ENCODE measurements at regions not wholly inside any gene's neighbourhood (a gene's known extent, or its start where the extent isn't known, plus 50 kb on each side); places are given as distances from the start of the nearest gene placed in this dataset.
"Not testable (repeated sequence)": the region's sequence is repeated elsewhere in the genome, so short reads cannot be mapped to it uniquely, and the experiment has no call there.

GRCh38 chr15:47885920-47886319 is 168.6 kb downstream of the SEMA6D start:
- Histone ChIP-seq H3K27ac (ENCODE audit: low read length) (no peak overlapping the region), H3K4me1 (ENCODE audit: control insufficient read depth, insufficient read depth, low read length) (no peaks in the 10 kb centered on the region), H3K36me3 (ENCODE audit: control insufficient read depth in 2 of 2, insufficient read depth in 2 of 2, low read length in 2 of 2) (no peaks in the 10 kb centered on the region), H3K4me3 (ENCODE audit: low read length in 2 of 2) (no peak overlapping the region), H3K27me3 (ENCODE audit: control insufficient read depth in 1 of 2, insufficient read depth in 2 of 2, low read length in 2 of 2) (no peaks in the 10 kb centered on the region), H3K9me3 (ENCODE audit: control insufficient read depth in 2 of 2, low read length in 2 of 2) (no peaks in the 10 kb centered on the region), H3K9ac (ENCODE audit: low read length in 2 of 2) (no peak overlapping the region)

DNA sequence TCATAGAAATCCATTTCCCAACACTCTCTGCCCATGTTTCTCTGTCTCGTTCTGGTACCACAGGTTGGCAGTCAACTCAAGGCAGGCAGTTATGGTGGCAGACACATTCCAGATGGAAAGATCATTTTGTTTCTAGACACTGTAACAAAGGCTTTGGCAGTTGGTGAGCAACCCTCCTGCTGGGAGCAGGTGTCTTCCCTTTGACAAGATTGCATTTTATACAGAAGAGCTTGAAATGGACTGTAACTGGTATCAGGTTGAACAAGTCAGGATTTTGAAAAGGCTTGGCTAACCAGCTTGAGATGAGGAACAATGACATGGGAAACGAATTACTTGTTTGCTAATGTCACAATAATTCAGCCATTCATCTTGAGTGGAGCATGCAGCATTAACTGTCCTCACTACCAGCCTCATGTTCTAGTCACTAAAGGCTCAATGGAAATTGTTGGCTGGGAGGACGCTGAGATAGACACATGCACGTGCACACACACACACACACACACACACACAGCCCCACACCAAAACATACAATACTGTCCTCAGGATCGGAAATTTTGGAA is 170.0 kb downstream of the SEMA6D start:
- Histone ChIP-seq H3K9ac (ENCODE audit: low read length in 2 of 2) (no peak overlapping the region), H3K27ac (ENCODE audit: low read length) (no peak overlapping the region), H3K9me3 (ENCODE audit: control insufficient read depth in 2 of 2, low read length in 2 of 2) (no peaks in the 10 kb centered on the region), H3K4me3 (ENCODE audit: low read length in 2 of 2) (no peak overlapping the region), H3K4me1 (ENCODE audit: control insufficient read depth, insufficient read depth, low read length) (no peaks in the 10 kb centered on the region), H3K36me3 (ENCODE audit: control insufficient read depth in 2 of 2, insufficient read depth in 2 of 2, low read length in 2 of 2) (no peaks in the 10 kb centered on the region), H3K27me3 (ENCODE audit: control insufficient read depth in 1 of 2, insufficient read depth in 2 of 2, low read length in 2 of 2) (no peaks in the 10 kb centered on the region)

DNA sequence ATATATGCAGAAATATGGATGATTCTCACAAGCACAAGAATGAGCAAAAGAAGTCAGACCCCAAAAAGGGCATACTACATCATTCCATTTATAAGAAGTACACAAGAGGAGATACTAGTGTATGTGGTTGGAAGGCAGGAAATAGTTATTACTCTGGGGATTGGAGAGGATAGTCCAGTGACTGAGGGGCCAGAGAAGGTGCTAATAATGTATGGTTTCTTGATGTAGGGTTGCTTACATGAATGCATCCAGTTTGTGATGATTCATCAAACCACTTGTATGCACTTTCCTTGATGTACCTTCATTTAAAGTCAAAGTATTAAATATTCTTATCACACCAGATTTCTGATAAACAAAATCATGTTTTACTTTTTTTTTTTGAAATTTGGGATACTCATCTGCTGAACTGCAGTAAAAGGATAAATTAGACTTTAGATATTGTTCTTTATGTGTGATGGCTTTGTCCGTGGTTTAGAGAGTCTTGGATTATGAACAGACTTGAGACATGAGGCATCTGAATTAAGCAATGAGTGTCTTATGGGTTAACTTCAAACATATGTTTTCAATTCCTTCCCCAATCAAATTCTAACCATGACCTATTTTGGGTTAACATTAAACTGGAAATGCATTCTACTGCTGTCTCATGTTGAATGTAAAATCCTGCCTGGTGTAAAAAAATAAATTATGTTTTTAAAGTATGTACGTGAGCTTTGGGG is 171.2 kb downstream of the SEMA6D start:
- no peak overlapping the region for H3K27ac ChIP-seq (ENCODE audit: low read length)
- no peaks in the 10 kb centered on the region for H3K4me1 ChIP-seq (ENCODE audit: control insufficient read depth, insufficient read depth, low read length)
- no peak overlapping the region for H3K9ac ChIP-seq (ENCODE audit: low read length in 2 of 2)
- H3K27me3 ChIP-seq (ENCODE audit: control insufficient read depth in 1 of 2, insufficient read depth in 2 of 2, low read length in 2 of 2) = no peaks in the 10 kb centered on the region
- H3K9me3 ChIP-seq (ENCODE audit: control insufficient read depth in 2 of 2, low read length in 2 of 2) = no peaks in the 10 kb centered on the region
- no peaks in the 10 kb centered on the region for H3K36me3 ChIP-seq (ENCODE audit: control insufficient read depth in 2 of 2, insufficient read depth in 2 of 2, low read length in 2 of 2)
- no peak overlapping the region for H3K4me3 ChIP-seq (ENCODE audit: low read length in 2 of 2)

GRCh38 chr15:47890397-47891150 is 173.3 kb downstream of the SEMA6D start:
- H3K9me3 ChIP-seq (ENCODE audit: control insufficient read depth in 2 of 2, low read length in 2 of 2) = no peaks in the 10 kb centered on the region
- H3K4me3 ChIP-seq (ENCODE audit: low read length in 2 of 2) = no peak overlapping the region
- H3K4me1 ChIP-seq (ENCODE audit: control insufficient read depth, insufficient read depth, low read length) = no peaks in the 10 kb centered on the region
- H3K9ac ChIP-seq (ENCODE audit: low read length in 2 of 2) = no peak overlapping the region
- no peaks in the 10 kb centered on the region for H3K36me3 ChIP-seq (ENCODE audit: control insufficient read depth in 2 of 2, insufficient read depth in 2 of 2, low read length in 2 of 2)
- H3K27me3 ChIP-seq (ENCODE audit: control insufficient read depth in 1 of 2, insufficient read depth in 2 of 2, low read length in 2 of 2) = no peaks in the 10 kb centered on the region
- no peak overlapping the region for H3K27ac ChIP-seq (ENCODE audit: low read length)

- Histone ChIP-seq H3K36me3 (ENCODE audit: control insufficient read depth in 2 of 2, insufficient read depth in 2 of 2, low read length in 2 of 2) (no peaks in the 10 kb centered on the region), H3K27me3 (ENCODE audit: control insufficient read depth in 1 of 2, insufficient read depth in 2 of 2, low read length in 2 of 2) (no peaks in the 10 kb centered on the region), H3K4me3 (ENCODE audit: low read length in 2 of 2) (no peak overlapping the region)
Observed at GRCh38 chr15:47897525-47897924, 180.2 kb downstream of the SEMA6D start.

DNA sequence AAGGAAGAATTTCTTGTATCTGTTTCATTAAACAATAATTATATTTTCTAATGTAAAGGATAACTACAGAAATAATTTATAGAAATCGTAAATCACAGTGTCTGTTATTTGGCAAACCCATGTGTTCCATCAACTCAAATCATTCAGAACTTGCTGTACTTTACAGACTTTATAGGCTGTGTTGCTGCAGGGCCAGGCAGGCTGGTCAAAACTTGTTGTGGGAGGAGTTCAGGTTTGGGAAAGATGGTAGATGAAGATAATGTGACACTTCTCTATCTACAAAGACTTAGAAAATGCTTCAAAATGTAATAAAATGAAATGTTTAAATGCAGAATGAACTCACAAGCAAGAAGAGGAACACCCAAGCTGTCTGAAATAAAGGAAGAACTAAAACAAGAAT is 183.4 kb downstream of the SEMA6D start:
- Histone ChIP-seq H3K9me3 (ENCODE audit: control insufficient read depth in 2 of 2, low read length in 2 of 2) (peaks cover 0 to 5% of the 10 kb centered on the region in 2 donors), H3K4me3 (ENCODE audit: low read length in 2 of 2) (no peak overlapping the region), H3K9ac (ENCODE audit: low read length in 2 of 2) (no peak overlapping the region), H3K27me3 (ENCODE audit: control insufficient read depth in 1 of 2, insufficient read depth in 2 of 2, low read length in 2 of 2) (no peaks in the 10 kb centered on the region), H3K36me3 (ENCODE audit: control insufficient read depth in 2 of 2, insufficient read depth in 2 of 2, low read length in 2 of 2) (no peaks in the 10 kb centered on the region), H3K27ac (ENCODE audit: low read length) (no peak overlapping the region), H3K4me1 (ENCODE audit: control insufficient read depth, insufficient read depth, low read length) (no peaks in the 10 kb centered on the region)

More at GRCh38 chr15:47897525-47897924, 180.2 kb downstream of the SEMA6D start:
- H3K27ac ChIP-seq (ENCODE audit: low read length) = no peak overlapping the region
- H3K9me3 ChIP-seq (ENCODE audit: control insufficient read depth in 2 of 2, low read length in 2 of 2) = no peaks in the 10 kb centered on the region
- H3K4me1 ChIP-seq (ENCODE audit: control insufficient read depth, insufficient read depth, low read length) = no peaks in the 10 kb centered on the region
- no peak overlapping the region for H3K9ac ChIP-seq (ENCODE audit: low read length in 2 of 2)

- Histone ChIP-seq H3K9me3 (ENCODE audit: control insufficient read depth in 2 of 2, low read length in 2 of 2) (peaks cover 0 to 5% of the 10 kb centered on the region in 2 donors), H3K4me3 (ENCODE audit: low read length in 2 of 2) (no peak overlapping the region)
Observed at GRCh38 chr15:47903368-47903767, 186.1 kb downstream of the SEMA6D start.

GRCh38 chr15:47908486-47908885 is 191.2 kb downstream of the SEMA6D start:
- H3K9me3 ChIP-seq (ENCODE audit: control insufficient read depth in 2 of 2, low read length in 2 of 2) = peaks cover 0 to 5% of the 10 kb centered on the region in 2 donors
- no peak overlapping the region for H3K9ac ChIP-seq (ENCODE audit: low read length in 2 of 2)
- no peak overlapping the region for H3K27ac ChIP-seq (ENCODE audit: low read length)
- no peaks in the 10 kb centered on the region for H3K4me1 ChIP-seq (ENCODE audit: control insufficient read depth, insufficient read depth, low read length)
- H3K36me3 ChIP-seq (ENCODE audit: control insufficient read depth in 2 of 2, insufficient read depth in 2 of 2, low read length in 2 of 2) = no peaks in the 10 kb centered on the region
- H3K4me3 ChIP-seq (ENCODE audit: low read length in 2 of 2) = no peak overlapping the region
- no peaks in the 10 kb centered on the region for H3K27me3 ChIP-seq (ENCODE audit: control insufficient read depth in 1 of 2, insufficient read depth in 2 of 2, low read length in 2 of 2)

More at GRCh38 chr15:47903368-47903767, 186.1 kb downstream of the SEMA6D start:
- Histone ChIP-seq H3K4me1 (ENCODE audit: control insufficient read depth, insufficient read depth, low read length) (no peaks in the 10 kb centered on the region), H3K36me3 (ENCODE audit: control insufficient read depth in 2 of 2, insufficient read depth in 2 of 2, low read length in 2 of 2) (no peaks in the 10 kb centered on the region), H3K9ac (ENCODE audit: low read length in 2 of 2) (no peak overlapping the region), H3K27me3 (ENCODE audit: control insufficient read depth in 1 of 2, insufficient read depth in 2 of 2, low read length in 2 of 2) (no peaks in the 10 kb centered on the region), H3K27ac (ENCODE audit: low read length) (no peak overlapping the region)

DNA sequence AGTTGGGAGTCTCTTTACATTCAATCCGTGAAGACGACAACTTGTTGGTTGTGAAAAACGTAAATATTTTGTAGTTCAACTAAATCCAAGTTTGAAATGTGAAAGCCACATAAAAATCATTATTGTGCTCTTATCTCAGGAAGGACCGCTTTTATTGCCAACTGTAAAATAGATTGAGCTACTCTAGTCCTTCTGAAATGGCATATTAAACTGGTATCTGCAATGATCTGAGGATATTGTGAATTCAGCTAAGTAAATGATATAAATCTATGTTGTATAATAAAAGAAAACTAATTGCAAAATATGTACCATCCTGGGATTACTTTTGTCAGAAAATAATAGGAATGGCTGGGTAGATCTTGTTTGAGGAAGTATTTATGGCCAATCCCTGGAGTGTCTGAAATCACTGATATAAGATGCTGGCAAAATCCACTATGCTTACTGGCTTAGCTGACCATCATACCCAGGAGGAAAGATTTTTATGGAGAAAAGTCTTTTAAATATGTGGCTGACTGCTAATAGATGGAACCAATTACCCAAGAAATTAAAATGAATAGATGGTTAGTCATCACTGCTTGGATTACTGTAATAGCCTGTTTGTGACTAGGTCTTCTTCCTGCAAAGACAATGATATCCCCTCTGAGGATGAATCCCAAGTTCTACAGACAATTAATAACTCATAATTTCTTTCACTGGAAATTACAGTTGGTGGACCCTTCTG is 191.8 kb downstream of the SEMA6D start:
- no peaks in the 10 kb centered on the region for H3K36me3 ChIP-seq (ENCODE audit: control insufficient read depth in 2 of 2, insufficient read depth in 2 of 2, low read length in 2 of 2)
- H3K27me3 ChIP-seq (ENCODE audit: control insufficient read depth in 1 of 2, insufficient read depth in 2 of 2, low read length in 2 of 2) = no peaks in the 10 kb centered on the region
- no peaks in the 10 kb centered on the region for H3K4me1 ChIP-seq (ENCODE audit: control insufficient read depth, insufficient read depth, low read length)
- no peak overlapping the region for H3K9ac ChIP-seq (ENCODE audit: low read length in 2 of 2)
- no peak overlapping the region for H3K27ac ChIP-seq (ENCODE audit: low read length)
- no peak overlapping the region for H3K4me3 ChIP-seq (ENCODE audit: low read length in 2 of 2)
- peaks cover 0 to 5% of the 10 kb centered on the region in 2 donors for H3K9me3 ChIP-seq (ENCODE audit: control insufficient read depth in 2 of 2, low read length in 2 of 2)

DNA sequence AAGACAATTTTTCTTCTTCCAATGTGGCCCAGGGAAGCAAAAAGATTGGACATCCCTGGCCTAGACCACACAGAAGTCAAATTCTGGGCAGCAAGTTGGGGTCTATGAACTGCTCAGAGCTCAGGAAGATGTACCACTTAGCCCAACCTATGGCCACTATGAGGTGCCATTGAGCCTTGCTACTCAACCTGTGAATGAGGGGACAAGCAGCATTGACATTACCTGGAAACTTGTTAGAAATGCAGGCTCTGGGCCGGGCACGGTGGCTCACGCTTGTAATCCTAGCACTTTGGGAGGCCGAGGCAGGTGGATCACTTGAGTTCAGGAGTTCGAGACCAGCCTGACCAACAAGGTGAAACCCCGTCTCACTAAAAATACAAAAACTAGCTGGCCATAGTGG is 195.6 kb downstream of the SEMA6D start:
- not testable (repeated sequence) for H3K27me3 ChIP-seq (ENCODE audit: control insufficient read depth in 1 of 2, insufficient read depth in 2 of 2, low read length in 2 of 2); H3K4me1 ChIP-seq (ENCODE audit: control insufficient read depth, insufficient read depth, low read length); H3K4me3 ChIP-seq (ENCODE audit: low read length in 2 of 2); H3K9me3 ChIP-seq (ENCODE audit: control insufficient read depth in 2 of 2, low read length in 2 of 2); H3K27ac ChIP-seq (ENCODE audit: low read length); H3K9ac ChIP-seq (ENCODE audit: low read length in 2 of 2); H3K36me3 ChIP-seq (ENCODE audit: control insufficient read depth in 2 of 2, insufficient read depth in 2 of 2, low read length in 2 of 2)
